ENCODE measurements at regions not wholly inside any gene's neighbourhood (a gene's known extent, or its start where the extent isn't known, plus 50 kb on each side); places are given as distances from the start of the nearest gene placed in this dataset.
A peak's percentile ranks its signal among the peaks of the same experiment; 100 is the strongest.
"Not testable (repeated sequence)": the region's sequence is repeated elsewhere in the genome, so short reads cannot be mapped to it uniquely, and the experiment has no call there.

GRCh38 chr5:98518754-98519153 lies 254.7 kb upstream of the RGMB start:
- Histone ChIP-seq H3K4me1 (ENCODE audit: insufficient read depth) (no peaks in the 10 kb centered on the region), H3K36me3 (ENCODE audit: insufficient read depth) (no peaks in the 10 kb centered on the region), H3K4me3 (ENCODE audit: low read depth, low read length) (no peak overlapping the region), H3K27ac (ENCODE audit: low read depth) (no peak overlapping the region)
- no peak for DNase-seq (ENCODE audit: extremely low spot score)
- 34% methylated on average over 1 of the region's 1 CpG for WGBS

GRCh38 chr5:98519571-98519970 lies 253.9 kb upstream of the RGMB start:
- DNase-seq (ENCODE audit: extremely low spot score) = no peak
- no peak overlapping the region for H3K27ac ChIP-seq (ENCODE audit: low read depth)
- WGBS = 76% methylated on average over 4 of the region's 4 CpGs

GRCh38 chr5:98521821-98522220 lies 251.6 kb upstream of the RGMB start:
- 78% methylated on average over 3 of the region's 3 CpGs for WGBS
- DNase-seq (ENCODE audit: extremely low spot score) = no peak
- H3K4me1 ChIP-seq (ENCODE audit: insufficient read depth) = no peaks in the 10 kb centered on the region
- H3K27ac ChIP-seq (ENCODE audit: low read depth) = no peak overlapping the region
- no peaks in the 10 kb centered on the region for H3K36me3 ChIP-seq (ENCODE audit: insufficient read depth)
- H3K4me3 ChIP-seq (ENCODE audit: low read depth, low read length) = no peak overlapping the region

More at GRCh38 chr5:98519571-98519970, 253.9 kb upstream of the RGMB start:
- no peaks in the 10 kb centered on the region for H3K4me1 ChIP-seq (ENCODE audit: insufficient read depth)
- H3K36me3 ChIP-seq (ENCODE audit: insufficient read depth) = no peaks in the 10 kb centered on the region
- no peak overlapping the region for H3K4me3 ChIP-seq (ENCODE audit: low read depth, low read length)

GRCh38 chr5:98524773-98525172 lies 248.7 kb upstream of the RGMB start:
- Histone ChIP-seq H3K27ac (ENCODE audit: low read depth) (no peak overlapping the region), H3K4me1 (ENCODE audit: insufficient read depth) (no peaks in the 10 kb centered on the region), H3K36me3 (ENCODE audit: insufficient read depth) (no peaks in the 10 kb centered on the region), H3K4me3 (ENCODE audit: low read depth, low read length) (no peak overlapping the region)
- no peak for DNase-seq (ENCODE audit: extremely low spot score)

GRCh38 chr5:98527846-98528245 lies 245.6 kb upstream of the RGMB start:
- no peak for DNase-seq (ENCODE audit: extremely low spot score)
- Histone ChIP-seq H3K4me1 (ENCODE audit: insufficient read depth) (no peaks in the 10 kb centered on the region), H3K27ac (ENCODE audit: low read depth) (no peak overlapping the region), H3K4me3 (ENCODE audit: low read depth, low read length) (no peak overlapping the region), H3K36me3 (ENCODE audit: insufficient read depth) (no peaks in the 10 kb centered on the region)

- DNase-seq (ENCODE audit: extremely low spot score) = no peak
- H3K4me3 ChIP-seq (ENCODE audit: low read depth, low read length) = no peak overlapping the region
- H3K27ac ChIP-seq (ENCODE audit: low read depth) = no peak overlapping the region
- H3K4me1 ChIP-seq (ENCODE audit: insufficient read depth) = no peaks in the 10 kb centered on the region
- H3K36me3 ChIP-seq (ENCODE audit: insufficient read depth) = no peaks in the 10 kb centered on the region
Measured at GRCh38 chr5:98529321-98529720, 244.1 kb upstream of the RGMB start.

- H3K36me3 ChIP-seq (ENCODE audit: insufficient read depth) = no peaks in the 10 kb centered on the region
- H3K27ac ChIP-seq (ENCODE audit: low read depth) = no peak overlapping the region
- H3K4me1 ChIP-seq (ENCODE audit: insufficient read depth) = no peaks in the 10 kb centered on the region
- no peak for DNase-seq (ENCODE audit: extremely low spot score)
- H3K4me3 ChIP-seq (ENCODE audit: low read depth, low read length) = no peak overlapping the region
- WGBS = 91% methylated on average over 2 of the region's 2 CpGs
Measured at GRCh38 chr5:98530224-98530623, 243.2 kb upstream of the RGMB start.

GRCh38 chr5:98535901-98536300 lies 237.6 kb upstream of the RGMB start:
- 76% methylated on average over 4 of the region's 4 CpGs for WGBS

GRCh38 chr5:98540056-98540455 lies 233.4 kb upstream of the RGMB start:
- no peaks in the 10 kb centered on the region for H3K36me3 ChIP-seq (ENCODE audit: insufficient read depth)
- no peak overlapping the region for H3K27ac ChIP-seq (ENCODE audit: low read depth)
- no peaks in the 10 kb centered on the region for H3K4me1 ChIP-seq (ENCODE audit: insufficient read depth)
- no peak overlapping the region for H3K4me3 ChIP-seq (ENCODE audit: low read depth, low read length)
- no peak for DNase-seq (ENCODE audit: extremely low spot score)
- WGBS = 88% methylated on average over 1 of the region's 1 CpG

More at GRCh38 chr5:98535901-98536300, 237.6 kb upstream of the RGMB start:
- no peak for DNase-seq (ENCODE audit: extremely low spot score)
- Histone ChIP-seq H3K4me1 (ENCODE audit: insufficient read depth) (no peaks in the 10 kb centered on the region), H3K36me3 (ENCODE audit: insufficient read depth) (no peaks in the 10 kb centered on the region), H3K4me3 (ENCODE audit: low read depth, low read length) (no peak overlapping the region), H3K27ac (ENCODE audit: low read depth) (no peak overlapping the region)

- H3K4me1 ChIP-seq (ENCODE audit: insufficient read depth) = no peaks in the 10 kb centered on the region
- 0% methylated on average over 1 of the region's 1 CpG for WGBS
- H3K4me3 ChIP-seq (ENCODE audit: low read depth, low read length) = no peak overlapping the region
- H3K27ac ChIP-seq (ENCODE audit: low read depth) = no peak overlapping the region
- no peaks in the 10 kb centered on the region for H3K36me3 ChIP-seq (ENCODE audit: insufficient read depth)
- DNase-seq (ENCODE audit: extremely low spot score) = no peak
Measured at GRCh38 chr5:98541641-98542040, 231.8 kb upstream of the RGMB start.

GRCh38 chr5:98543490-98543889 lies 230.0 kb upstream of the RGMB start:
- WGBS = 86% methylated on average over 4 of the region's 4 CpGs
- H3K4me3 ChIP-seq (ENCODE audit: low read depth, low read length) = no peak overlapping the region
- no peak for DNase-seq (ENCODE audit: extremely low spot score)
- H3K36me3 ChIP-seq (ENCODE audit: insufficient read depth) = no peaks in the 10 kb centered on the region
- no peak overlapping the region for H3K27ac ChIP-seq (ENCODE audit: low read depth)
- H3K4me1 ChIP-seq (ENCODE audit: insufficient read depth) = no peaks in the 10 kb centered on the region

GRCh38 chr5:98546924-98547323 lies 226.5 kb upstream of the RGMB start:
- 75% methylated on average over 8 of the region's 14 CpGs for WGBS
- not testable (repeated sequence) for H3K4me1 ChIP-seq (ENCODE audit: insufficient read depth); H3K36me3 ChIP-seq (ENCODE audit: insufficient read depth); H3K27ac ChIP-seq (ENCODE audit: low read depth); H3K4me3 ChIP-seq (ENCODE audit: low read depth, low read length); DNase-seq (ENCODE audit: extremely low spot score)

- no peak for DNase-seq (ENCODE audit: extremely low spot score)
- WGBS = 97% methylated on average over 1 of the region's 1 CpG
Measured at GRCh38 chr5:98556712-98557111, 216.8 kb upstream of the RGMB start.

GRCh38 chr5:98557916-98558315 lies 215.5 kb upstream of the RGMB start:
- no peaks in the 10 kb centered on the region for H3K36me3 ChIP-seq (ENCODE audit: insufficient read depth)
- H3K4me1 ChIP-seq (ENCODE audit: insufficient read depth) = no peaks in the 10 kb centered on the region
- H3K4me3 ChIP-seq (ENCODE audit: low read depth, low read length) = no peak overlapping the region
- no peak overlapping the region for H3K27ac ChIP-seq (ENCODE audit: low read depth)
- no peak for DNase-seq (ENCODE audit: extremely low spot score)

More at GRCh38 chr5:98556712-98557111, 216.8 kb upstream of the RGMB start:
- Histone ChIP-seq H3K4me3 (ENCODE audit: low read depth, low read length) (no peak overlapping the region), H3K27ac (ENCODE audit: low read depth) (no peak overlapping the region), H3K4me1 (ENCODE audit: insufficient read depth) (no peaks in the 10 kb centered on the region), H3K36me3 (ENCODE audit: insufficient read depth) (no peaks in the 10 kb centered on the region)

- no peaks in the 10 kb centered on the region for H3K36me3 ChIP-seq (ENCODE audit: insufficient read depth)
- 32% methylated on average over 2 of the region's 2 CpGs for WGBS
- no peak overlapping the region for H3K27ac ChIP-seq (ENCODE audit: low read depth)
Measured at GRCh38 chr5:98563885-98564653, 209.4 kb upstream of the RGMB start.

More at GRCh38 chr5:98563885-98564653, 209.4 kb upstream of the RGMB start:
- no peak overlapping the region for H3K4me3 ChIP-seq (ENCODE audit: low read depth, low read length)
- H3K4me1 ChIP-seq (ENCODE audit: insufficient read depth) = no peaks in the 10 kb centered on the region
- DNase-seq (ENCODE audit: extremely low spot score) = peak; percentile 10
